ENCODE measurements at regions not wholly inside any gene's neighbourhood (a gene's known extent, or its start where the extent isn't known, plus 50 kb on each side); places are given as distances from the start of the nearest gene placed in this dataset.

- TF ChIP-seq POLR2A (IDR thresholded peaks at IDR 0.05) (no peak), CTCF (IDR thresholded peaks at IDR 0.05) (no peak)
These were observed 107.9 kb upstream of the SATB1 start for GRCh38 chr3:18533039-18533438.

Data from suprapubic skin (tissue), 3 donors.